Immature natural killer cell (primary cell): ENCODE measurements at regions not wholly inside any gene's neighbourhood (a gene's known extent, or its start where the extent isn't known, plus 50 kb on each side); places are given as distances from the start of the nearest gene placed in this dataset.
"Not testable (repeated sequence)": the region's sequence is repeated elsewhere in the genome, so short reads cannot be mapped to it uniquely, and the experiment has no call there.

Experiments used
- DNase-seq, 3 donors: peaks; one replicate each; pipeline ENCODE4 v3.0.0; 2022; ENCODE audit warnings: mixed read lengths in 1 of 3
- H3K27ac Mint-ChIP-seq, 6 donors: one replicate each; pipeline ENCODE4 v1.8.0; 2020; ENCODE audit warnings: mixed read lengths in 6 of 6, mild to moderate bottlenecking in 5 of 6, inconsistent platforms in 4 of 6, moderate library complexity in 3 of 6
- H3K27me3 Mint-ChIP-seq, 3 donors: one replicate each; pipeline ENCODE4 v1.8.0; 2020 to 2021; ENCODE audit warnings: low read depth in 3 of 3, mild to moderate bottlenecking in 3 of 3, mixed read lengths in 3 of 3, moderate library complexity in 3 of 3, inconsistent platforms in 1 of 3
- H3K36me3 Mint-ChIP-seq, 3 donors: one replicate each; pipeline ENCODE4 v1.8.0; 2020; ENCODE audit warnings: mixed read lengths in 3 of 3, inconsistent platforms in 2 of 3, mild to moderate bottlenecking in 2 of 3
- H3K4me1 Mint-ChIP-seq, 2 donors: one replicate each; pipeline ENCODE4 v1.8.0; 2020; ENCODE audit warnings: inconsistent platforms in 2 of 2, mild to moderate bottlenecking in 2 of 2, mixed read lengths in 2 of 2, moderate library complexity in 1 of 2
- H3K4me3 Mint-ChIP-seq, 5 donors: one replicate each; pipeline ENCODE4 v1.8.0; 2020; ENCODE audit warnings: mild to moderate bottlenecking in 5 of 5, mixed read lengths in 5 of 5, inconsistent platforms in 3 of 5, moderate library complexity in 3 of 5
- H3K9me3 Mint-ChIP-seq, 6 donors: one replicate each; pipeline ENCODE4 v1.8.0; 2020; ENCODE audit warnings: mild to moderate bottlenecking in 6 of 6, mixed read lengths in 6 of 6, inconsistent platforms in 4 of 6, moderate library complexity in 3 of 6

GRCh38 chr4:55028196-55028595, 97.2 kb downstream of the KDR start:
- no peak for DNase-seq
- no peak overlapping the region for H3K27ac Mint-ChIP-seq
- H3K36me3 Mint-ChIP-seq: no peaks in the 10 kb centered on the region
- no peaks in the 10 kb centered on the region for H3K4me1 Mint-ChIP-seq
- no peak overlapping the region for H3K4me3 Mint-ChIP-seq
- no peaks in the 10 kb centered on the region for H3K9me3 Mint-ChIP-seq
- H3K27me3 Mint-ChIP-seq: peaks cover 0 to 5% (median 2%) of the 10 kb centered on the region in 3 donors

- H3K36me3 Mint-ChIP-seq: no peaks in the 10 kb centered on the region
- H3K9me3 Mint-ChIP-seq: no peaks in the 10 kb centered on the region
- no peak for DNase-seq
- no peaks in the 10 kb centered on the region for H3K4me1 Mint-ChIP-seq
- no peak overlapping the region for H3K27ac Mint-ChIP-seq
- H3K27me3 Mint-ChIP-seq: peaks cover 0 to 5% (median 0%) of the 10 kb centered on the region in 3 donors
- no peak overlapping the region for H3K4me3 Mint-ChIP-seq
These were observed 97.8 kb downstream of the KDR start for GRCh38 chr4:55027596-55027995.

DNA sequence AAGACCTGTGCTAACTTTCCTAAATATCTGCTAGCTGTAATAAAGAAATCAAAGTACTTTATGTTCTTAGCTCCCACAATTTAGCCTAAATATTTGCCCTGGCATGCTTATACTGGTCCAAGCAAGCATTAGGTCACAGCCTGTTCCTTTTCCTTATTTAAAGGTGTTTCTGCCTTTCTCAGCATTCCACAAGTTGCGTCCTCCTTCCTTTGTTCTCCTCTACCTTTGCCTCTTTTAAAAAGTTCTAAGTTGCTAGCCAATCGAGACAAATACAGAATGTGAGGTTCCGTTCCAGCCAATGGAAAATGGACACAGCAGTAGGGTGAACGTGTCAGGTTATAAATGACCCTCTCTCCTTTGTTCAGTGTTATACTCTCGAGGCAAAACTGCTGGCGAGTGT, 99.9 kb downstream of the KDR start:
- H3K4me1 Mint-ChIP-seq, H3K27me3 Mint-ChIP-seq, H3K4me3 Mint-ChIP-seq, DNase-seq, H3K27ac Mint-ChIP-seq, H3K36me3 Mint-ChIP-seq, H3K9me3 Mint-ChIP-seq: not testable (repeated sequence)

GRCh38 chr4:55023030-55023429, 102.4 kb downstream of the KDR start:
- Mint-ChIP-seq H3K27me3 (peaks cover 0 to 5% (median 2%) of the 10 kb centered on the region in 3 donors), H3K4me1 (no peaks in the 10 kb centered on the region), H3K27ac (no peak overlapping the region), H3K4me3 (no peak overlapping the region), H3K36me3 (peaks cover 0 to 4% (median 0%) of the 10 kb centered on the region in 3 donors), H3K9me3 (peaks cover 0 to 6% (median under 1%) of the 10 kb centered on the region in 6 donors)
- DNase-seq: no peak

DNA sequence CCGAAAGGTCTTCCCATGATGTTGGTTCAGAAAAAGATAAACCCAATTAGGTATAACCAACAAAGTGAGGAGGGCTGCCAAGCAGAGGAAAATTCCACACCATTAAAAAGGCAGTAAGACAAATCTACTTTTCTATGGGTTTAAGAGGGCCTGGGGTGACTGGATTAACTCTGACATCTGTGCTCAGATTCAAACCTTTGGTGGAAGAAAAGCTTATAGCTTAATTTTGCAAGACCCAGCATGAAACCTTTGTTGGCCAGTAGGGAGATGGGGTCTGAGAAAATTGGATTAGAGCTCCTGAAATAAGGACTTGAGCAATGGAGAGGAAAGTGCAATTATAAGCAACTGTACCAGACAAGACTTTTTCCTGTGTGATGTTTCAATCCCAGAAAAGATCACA, 104.2 kb downstream of the KDR start:
- peaks cover 0 to 4% (median 0%) of the 10 kb centered on the region in 3 donors for H3K36me3 Mint-ChIP-seq
- peaks cover 6 to 8% of the 10 kb centered on the region in 2 donors for H3K4me1 Mint-ChIP-seq
- no peak overlapping the region for H3K4me3 Mint-ChIP-seq
- DNase-seq: no peak
- H3K9me3 Mint-ChIP-seq: peaks cover 0 to 6% (median under 1%) of the 10 kb centered on the region in 6 donors
- peaks cover 0 to 5% (median 2%) of the 10 kb centered on the region in 3 donors for H3K27me3 Mint-ChIP-seq
- no peak overlapping the region for H3K27ac Mint-ChIP-seq

DNA sequence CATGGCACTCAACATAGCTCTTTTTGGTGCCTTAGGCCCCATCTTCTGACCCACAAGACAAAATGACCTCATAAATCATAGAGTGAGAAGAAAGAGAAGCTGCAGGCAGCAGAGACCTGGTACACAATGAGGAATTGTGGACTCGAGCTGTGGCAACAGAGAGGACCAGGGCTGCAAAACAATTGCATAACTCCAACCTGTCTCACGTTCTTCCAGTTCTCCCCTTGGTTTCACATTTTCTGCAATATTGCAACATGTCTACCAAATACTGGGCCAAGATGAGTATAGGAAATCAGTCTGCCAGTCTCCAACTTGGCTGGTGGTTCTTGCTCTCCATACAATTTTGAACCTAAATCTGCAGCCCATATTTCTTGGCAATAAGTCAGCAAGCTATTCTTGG, 105.3 kb downstream of the KDR start:
- Mint-ChIP-seq H3K4me1 (peaks cover 17 to 19% of the 10 kb centered on the region in 2 donors), H3K4me3 (no peak overlapping the region), H3K27me3 (peaks cover 0 to 2% (median 0%) of the 10 kb centered on the region in 3 donors), H3K36me3 (peaks cover 0 to 4% (median 0%) of the 10 kb centered on the region in 3 donors), H3K9me3 (peaks cover 0 to 6% (median under 1%) of the 10 kb centered on the region in 6 donors), H3K27ac (no peak overlapping the region)
- no peak for DNase-seq

- DNase-seq: no peak
- H3K27ac Mint-ChIP-seq: no peak overlapping the region
- H3K27me3 Mint-ChIP-seq: peaks cover 0 to 2% (median 0%) of the 10 kb centered on the region in 3 donors
- peaks cover 0 to 4% (median 0%) of the 10 kb centered on the region in 3 donors for H3K36me3 Mint-ChIP-seq
- peaks cover 20 to 26% of the 10 kb centered on the region in 2 donors for H3K4me1 Mint-ChIP-seq
- no peak overlapping the region for H3K4me3 Mint-ChIP-seq
- peaks cover 0 to 6% (median under 1%) of the 10 kb centered on the region in 6 donors for H3K9me3 Mint-ChIP-seq
These were observed 106.4 kb downstream of the KDR start for GRCh38 chr4:55018978-55019377.

- Mint-ChIP-seq H3K9me3 (peaks cover 0 to 6% (median under 1%) of the 10 kb centered on the region in 6 donors), H3K27ac (no peak overlapping the region), H3K36me3 (peaks cover 0 to 4% (median 0%) of the 10 kb centered on the region in 3 donors), H3K27me3 (peaks cover 0 to 2% (median 1%) of the 10 kb centered on the region in 3 donors), H3K4me1 (peaks cover 20 to 26% of the 10 kb centered on the region in 2 donors), H3K4me3 (no peak overlapping the region)
- no peak for DNase-seq
These were observed 106.9 kb downstream of the KDR start for GRCh38 chr4:55018521-55018920.

DNA sequence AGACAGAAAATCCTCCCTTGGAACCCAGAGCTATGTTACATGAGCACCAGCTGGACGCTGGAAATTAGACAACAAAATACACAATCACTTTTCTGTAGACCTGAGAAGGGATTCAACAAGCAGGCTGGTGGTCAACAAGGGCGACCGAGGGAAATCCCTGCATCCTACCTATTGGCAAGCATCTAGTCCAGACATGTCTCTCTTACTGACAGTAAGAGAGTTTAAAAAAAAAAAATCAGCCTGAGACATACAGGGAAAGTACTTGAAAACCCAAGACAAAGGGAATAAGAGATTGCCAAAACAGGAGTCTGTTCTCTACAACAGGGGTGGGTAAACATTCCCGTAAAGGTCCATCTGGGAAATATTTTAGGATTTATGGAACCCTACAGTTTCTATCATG, 108.0 kb downstream of the KDR start:
- peaks cover 0 to 4% (median 0%) of the 10 kb centered on the region in 3 donors for H3K36me3 Mint-ChIP-seq

DNA sequence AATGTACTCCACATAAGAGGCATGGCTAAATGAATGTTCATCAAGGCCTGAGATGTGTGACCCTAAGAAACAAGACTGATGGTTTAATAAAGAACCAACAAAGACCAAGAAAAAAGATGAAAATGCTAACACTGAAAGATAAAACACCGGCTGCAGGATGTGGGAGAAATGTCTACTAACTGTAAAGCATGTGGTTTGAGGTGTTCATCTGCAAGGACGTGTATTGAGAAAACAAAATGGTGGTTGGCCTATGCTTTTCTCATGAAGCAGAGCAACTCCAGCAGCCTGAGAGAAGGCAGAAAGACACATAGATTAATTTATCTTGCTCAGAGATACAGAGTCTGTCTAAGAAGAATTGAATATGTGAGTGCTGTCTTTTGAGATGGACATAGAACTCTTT, 109.3 kb downstream of the KDR start:
- peaks cover 0 to 2% (median 0%) of the 10 kb centered on the region in 6 donors for H3K9me3 Mint-ChIP-seq
- peak in 2 of 3 donors; percentile 1 to 21 for DNase-seq
- peaks cover 0 to 4% (median 0%) of the 10 kb centered on the region in 3 donors for H3K36me3 Mint-ChIP-seq
- no peak overlapping the region for H3K4me3 Mint-ChIP-seq
- peak overlapping the region in 2 of 6 donors; percentile 26 to 64 for H3K27ac Mint-ChIP-seq
- peaks cover 0 to 3% (median 2%) of the 10 kb centered on the region in 3 donors for H3K27me3 Mint-ChIP-seq
- peaks cover 20 to 26% of the 10 kb centered on the region in 2 donors for H3K4me1 Mint-ChIP-seq

More for the DNA sequence above, 108.0 kb downstream of the KDR start:
- peaks cover 0 to 3% (median 2%) of the 10 kb centered on the region in 3 donors for H3K27me3 Mint-ChIP-seq
- H3K9me3 Mint-ChIP-seq: peaks cover 0 to 6% (median under 1%) of the 10 kb centered on the region in 6 donors
- no peak overlapping the region for H3K4me3 Mint-ChIP-seq
- no peak overlapping the region for H3K27ac Mint-ChIP-seq
- no peak for DNase-seq
- peaks cover 20 to 26% of the 10 kb centered on the region in 2 donors for H3K4me1 Mint-ChIP-seq

DNA sequence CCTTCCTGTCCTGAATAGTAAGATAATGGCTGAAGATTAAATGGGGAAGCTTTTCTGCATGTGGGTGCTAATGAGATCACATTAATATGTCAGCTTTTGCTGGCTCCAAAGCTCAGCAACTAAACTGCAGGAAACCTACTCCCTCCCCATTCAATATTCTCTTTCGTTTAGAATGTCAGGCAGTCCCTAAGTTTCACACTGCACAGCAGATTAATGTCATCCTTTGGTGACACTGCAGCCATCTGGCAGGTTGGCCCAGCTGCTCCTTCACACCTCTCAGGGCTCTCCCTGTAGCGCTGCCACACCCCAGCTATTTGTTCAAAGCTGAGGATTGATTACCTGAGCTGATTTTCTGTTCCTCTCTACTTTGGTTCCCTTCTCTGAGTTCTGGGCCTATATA, 110.5 kb downstream of the KDR start:
- H3K27me3 Mint-ChIP-seq: peaks cover 2 to 3% (median 2%) of the 10 kb centered on the region in 3 donors
- H3K36me3 Mint-ChIP-seq: peaks cover 0 to 4% (median 0%) of the 10 kb centered on the region in 3 donors
- no peak overlapping the region for H3K4me3 Mint-ChIP-seq
- no peaks in the 10 kb centered on the region for H3K9me3 Mint-ChIP-seq
- H3K27ac Mint-ChIP-seq: no peak overlapping the region
- DNase-seq: no peak
- H3K4me1 Mint-ChIP-seq: peaks cover 20 to 26% of the 10 kb centered on the region in 2 donors

- Mint-ChIP-seq H3K9me3 (no peaks in the 10 kb centered on the region), H3K4me3 (no peak overlapping the region), H3K27me3 (peaks cover 3 to 4% (median 3%) of the 10 kb centered on the region in 3 donors), H3K27ac (no peak overlapping the region), H3K4me1 (peaks cover 20 to 26% of the 10 kb centered on the region in 2 donors), H3K36me3 (peaks cover 0 to 4% (median 0%) of the 10 kb centered on the region in 3 donors)
- no peak for DNase-seq
These were observed 111.9 kb downstream of the KDR start for GRCh38 chr4:55013431-55013955.

GRCh38 chr4:55012363-55013230, 112.8 kb downstream of the KDR start:
- Mint-ChIP-seq H3K4me1 (peaks cover 20 to 26% of the 10 kb centered on the region in 2 donors), H3K9me3 (no peaks in the 10 kb centered on the region), H3K4me3 (no peak overlapping the region), H3K36me3 (peaks cover 0 to 4% (median 0%) of the 10 kb centered on the region in 3 donors), H3K27me3 (peaks cover 3 to 4% (median 3%) of the 10 kb centered on the region in 3 donors), H3K27ac (no peak overlapping the region)
- no peak for DNase-seq

DNA sequence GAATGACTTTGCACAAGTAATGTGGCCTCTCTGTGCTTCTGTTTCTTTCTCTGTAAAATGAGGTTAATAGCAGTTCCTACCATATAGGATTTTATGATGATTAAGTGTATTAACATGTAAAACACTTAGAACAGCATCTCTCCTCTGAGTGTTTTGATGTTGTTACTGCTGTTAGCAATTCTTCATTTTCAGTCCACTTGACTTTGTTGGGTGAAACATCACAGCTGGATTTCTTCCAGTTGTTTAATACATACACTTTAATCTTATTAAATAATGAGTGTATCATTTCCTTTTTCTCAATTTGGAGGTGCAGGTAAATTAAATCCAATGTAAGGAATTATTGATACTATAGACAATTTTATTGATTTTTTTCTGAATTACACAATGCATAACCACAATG, 113.6 kb downstream of the KDR start:
- Mint-ChIP-seq H3K4me1 (peaks cover 18 to 23% of the 10 kb centered on the region in 2 donors), H3K27me3 (peaks cover 3 to 4% (median 4%) of the 10 kb centered on the region in 3 donors), H3K4me3 (no peak overlapping the region), H3K9me3 (no peaks in the 10 kb centered on the region), H3K36me3 (peaks cover 0 to 4% (median 0%) of the 10 kb centered on the region in 3 donors), H3K27ac (no peak overlapping the region)
- DNase-seq: no peak
